ENCODE measurements at regions not wholly inside any gene's neighbourhood (a gene's known extent, or its start where the extent isn't known, plus 50 kb on each side); places are given as distances from the start of the nearest gene placed in this dataset.

GRCh38 chr5:98568336-98568735, 205.1 kb upstream of the RGMB start:
- TF ChIP-seq CTCF (IDR thresholded peaks at IDR 0.05) = no peak
- no peak for TF ChIP-seq POLR2A (IDR thresholded peaks at IDR 0.05)

Data from uterus (tissue), 2 donors.